ENCODE measurements at regions not wholly inside any gene's neighbourhood (a gene's known extent, or its start where the extent isn't known, plus 50 kb on each side); places are given as distances from the start of the nearest gene placed in this dataset.
A peak's percentile ranks its signal among the peaks of the same experiment; 100 is the strongest.

DNA sequence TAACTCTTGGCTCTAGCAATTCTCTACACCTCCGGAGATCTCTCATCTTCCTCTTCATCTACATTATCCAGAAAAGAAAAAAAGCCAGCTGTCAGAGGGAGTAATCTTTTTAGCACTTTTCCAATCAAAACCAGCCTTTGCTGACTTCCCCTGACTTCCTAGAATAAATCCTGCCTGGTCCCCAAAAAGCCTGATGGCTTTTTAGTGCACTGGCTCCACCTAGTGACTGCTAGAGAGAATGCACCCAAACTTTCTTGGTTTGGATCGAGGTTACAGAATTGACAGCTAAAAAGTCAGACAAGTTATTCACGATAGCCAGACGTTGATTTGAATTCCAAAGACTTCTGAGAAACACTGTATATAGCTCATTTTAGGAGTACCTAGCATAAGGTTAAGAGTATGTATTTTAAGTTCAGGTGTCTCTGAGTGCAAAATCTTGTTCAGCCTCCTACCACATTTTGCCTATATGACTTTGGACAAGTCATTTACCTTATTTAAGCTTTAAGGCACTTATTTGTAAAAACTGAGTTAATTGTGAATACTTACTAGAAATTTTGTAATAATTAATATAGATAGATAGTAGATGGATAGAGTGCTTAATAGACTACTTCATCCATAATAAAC lies 185.7 kb upstream of the GRIN2B start:
- TF ChIP-seq, protein P1, sequence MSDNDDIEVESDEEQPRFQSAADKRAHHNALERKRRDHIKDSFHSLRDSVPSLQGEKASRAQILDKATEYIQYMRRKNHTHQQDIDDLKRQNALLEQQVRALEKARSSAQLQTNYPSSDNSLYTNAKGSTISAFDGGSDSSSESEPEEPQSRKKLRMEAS (IDR thresholded peaks at IDR 0.05; ENCODE audit: low read depth, low read length): no peak
- TF ChIP-seq, protein P2, sequence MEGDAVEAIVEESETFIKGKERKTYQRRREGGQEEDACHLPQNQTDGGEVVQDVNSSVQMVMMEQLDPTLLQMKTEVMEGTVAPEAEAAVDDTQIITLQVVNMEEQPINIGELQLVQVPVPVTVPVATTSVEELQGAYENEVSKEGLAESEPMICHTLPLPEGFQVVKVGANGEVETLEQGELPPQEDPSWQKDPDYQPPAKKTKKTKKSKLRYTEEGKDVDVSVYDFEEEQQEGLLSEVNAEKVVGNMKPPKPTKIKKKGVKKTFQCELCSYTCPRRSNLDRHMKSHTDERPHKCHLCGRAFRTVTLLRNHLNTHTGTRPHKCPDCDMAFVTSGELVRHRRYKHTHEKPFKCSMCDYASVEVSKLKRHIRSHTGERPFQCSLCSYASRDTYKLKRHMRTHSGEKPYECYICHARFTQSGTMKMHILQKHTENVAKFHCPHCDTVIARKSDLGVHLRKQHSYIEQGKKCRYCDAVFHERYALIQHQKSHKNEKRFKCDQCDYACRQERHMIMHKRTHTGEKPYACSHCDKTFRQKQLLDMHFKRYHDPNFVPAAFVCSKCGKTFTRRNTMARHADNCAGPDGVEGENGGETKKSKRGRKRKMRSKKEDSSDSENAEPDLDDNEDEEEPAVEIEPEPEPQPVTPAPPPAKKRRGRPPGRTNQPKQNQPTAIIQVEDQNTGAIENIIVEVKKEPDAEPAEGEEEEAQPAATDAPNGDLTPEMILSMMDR (IDR thresholded peaks at IDR 0.05; ENCODE audit: low read depth, low read length): peak; percentile 94
- TF ChIP-seq POLR2A (IDR thresholded peaks at IDR 0.05; ENCODE audit: extremely low read depth, insufficient read length): no peak
